GM13977 (cell line): ENCODE measurements at regions not wholly inside any gene's neighbourhood (a gene's known extent, or its start where the extent isn't known, plus 50 kb on each side); places are given as distances from the start of the nearest gene placed in this dataset.

Source experiments
- DNase-seq: peaks from one replicate; pipeline ENCODE4 v3.0.0; 2012; ENCODE audit warnings: low spot score
- in situ Hi-C: fragments of 300-500 bp; cut with MboI; formaldehyde crosslinking; loops from one replicate; pipeline ENCODE4 v1.12.0; 2022; ENCODE audit warnings: low sequenced_read_pairs, low pct_unique_long_range_greater_than_20kb, mixed read lengths, inconsistent platforms; ENCODE audit not compliant: unreplicated experiment
- TF ChIP-seq, protein P1 (sequence below): IDR thresholded peaks from 2 replicates; pipeline ENCODE4 v1.5.1; 2012; ENCODE audit warnings: mild to moderate bottlenecking, control low read depth; ENCODE audit not compliant: insufficient read depth; ENCODE audit errors: extremely low read depth, missing control alignments

DNA sequence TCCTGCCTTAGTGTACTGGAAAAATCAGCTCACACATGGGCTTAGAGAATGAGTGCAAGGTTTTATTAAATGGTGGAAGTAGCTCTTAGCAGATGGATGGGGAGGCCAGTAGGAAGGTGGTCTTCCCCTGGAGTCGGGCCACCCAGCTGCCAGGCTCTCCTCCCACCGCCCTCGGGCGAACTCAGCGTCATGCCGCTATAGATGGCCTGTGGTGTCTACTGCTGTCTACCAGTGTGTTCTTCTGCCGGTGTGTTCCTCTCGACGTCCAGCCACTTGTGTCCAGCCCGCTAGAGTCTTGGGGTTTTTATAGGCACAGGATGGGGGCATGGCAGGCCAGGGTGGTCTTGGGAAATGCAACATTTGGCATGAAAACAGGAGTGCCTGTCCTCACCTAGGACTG lies 198.7 kb upstream of the NDST3 start:
- in situ Hi-C loops = no loop called here
- DNase-seq = no peak
- TF ChIP-seq, protein P1, sequence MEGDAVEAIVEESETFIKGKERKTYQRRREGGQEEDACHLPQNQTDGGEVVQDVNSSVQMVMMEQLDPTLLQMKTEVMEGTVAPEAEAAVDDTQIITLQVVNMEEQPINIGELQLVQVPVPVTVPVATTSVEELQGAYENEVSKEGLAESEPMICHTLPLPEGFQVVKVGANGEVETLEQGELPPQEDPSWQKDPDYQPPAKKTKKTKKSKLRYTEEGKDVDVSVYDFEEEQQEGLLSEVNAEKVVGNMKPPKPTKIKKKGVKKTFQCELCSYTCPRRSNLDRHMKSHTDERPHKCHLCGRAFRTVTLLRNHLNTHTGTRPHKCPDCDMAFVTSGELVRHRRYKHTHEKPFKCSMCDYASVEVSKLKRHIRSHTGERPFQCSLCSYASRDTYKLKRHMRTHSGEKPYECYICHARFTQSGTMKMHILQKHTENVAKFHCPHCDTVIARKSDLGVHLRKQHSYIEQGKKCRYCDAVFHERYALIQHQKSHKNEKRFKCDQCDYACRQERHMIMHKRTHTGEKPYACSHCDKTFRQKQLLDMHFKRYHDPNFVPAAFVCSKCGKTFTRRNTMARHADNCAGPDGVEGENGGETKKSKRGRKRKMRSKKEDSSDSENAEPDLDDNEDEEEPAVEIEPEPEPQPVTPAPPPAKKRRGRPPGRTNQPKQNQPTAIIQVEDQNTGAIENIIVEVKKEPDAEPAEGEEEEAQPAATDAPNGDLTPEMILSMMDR = no peak

DNA sequence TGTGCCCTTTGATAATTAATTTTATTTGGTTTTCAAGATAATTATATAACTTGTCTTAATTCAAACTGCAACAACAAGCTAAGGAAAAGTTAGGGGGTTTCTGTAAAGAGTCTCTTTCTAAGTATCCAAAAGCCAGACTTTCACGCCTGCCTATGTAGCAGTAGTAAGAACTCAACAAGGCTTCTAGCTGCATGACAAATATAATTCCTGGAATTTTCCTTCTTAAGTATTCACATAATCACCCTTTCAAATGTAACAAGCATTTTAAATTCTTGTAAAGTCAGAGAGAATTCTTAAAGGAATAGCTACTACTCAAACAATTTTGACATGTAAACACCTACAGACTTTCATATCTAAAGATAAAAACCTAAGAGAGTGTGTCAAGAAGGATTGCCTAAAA lies 189.7 kb upstream of the NDST3 start:
- in situ Hi-C loops = no loop called here
- TF ChIP-seq, protein P1 = no peak
- no peak for DNase-seq

DNA sequence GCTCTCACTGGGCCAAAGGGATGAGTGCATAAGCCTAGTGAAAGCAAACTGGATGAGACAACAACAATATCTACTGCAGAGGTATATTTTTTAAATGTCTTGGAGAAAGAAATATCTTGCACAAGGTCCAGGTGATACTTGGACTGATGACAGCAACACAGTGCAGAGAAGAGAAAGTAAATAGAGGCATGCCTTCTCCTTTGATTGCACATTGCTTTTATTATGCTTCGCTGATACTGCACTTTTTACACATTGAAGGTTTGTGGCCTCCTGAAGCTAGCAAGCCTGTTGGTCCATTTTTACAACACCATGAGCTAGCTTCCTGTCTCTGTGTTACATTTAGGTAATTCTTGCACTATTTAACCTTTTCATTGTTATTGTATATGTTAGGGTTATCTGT lies 189.0 kb upstream of the NDST3 start:
- no peak for DNase-seq
- TF ChIP-seq, protein P1 = no peak
- in situ Hi-C loops = no loop called here

DNA sequence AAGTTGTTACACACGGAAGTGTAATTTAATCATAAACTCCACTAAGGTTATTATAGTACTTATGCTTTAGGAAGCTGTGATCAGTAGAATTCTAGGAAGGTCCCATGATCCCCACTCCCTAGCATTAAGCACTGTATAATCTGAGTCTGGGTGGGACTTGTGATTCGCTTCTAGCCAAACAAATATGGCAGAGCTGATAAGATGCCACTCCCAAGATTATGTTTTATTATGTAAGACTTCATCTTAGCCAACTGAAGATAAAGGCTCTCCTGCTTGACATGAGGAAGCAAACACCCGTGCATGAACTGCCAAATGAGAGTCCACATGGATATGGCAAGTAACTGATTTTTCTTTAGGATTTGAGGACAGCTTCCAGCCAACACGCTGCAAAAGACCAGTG lies 186.4 kb upstream of the NDST3 start:
- TF ChIP-seq, protein P1 = no peak
- DNase-seq = no peak
- in situ Hi-C loops = no loop called here

DNA sequence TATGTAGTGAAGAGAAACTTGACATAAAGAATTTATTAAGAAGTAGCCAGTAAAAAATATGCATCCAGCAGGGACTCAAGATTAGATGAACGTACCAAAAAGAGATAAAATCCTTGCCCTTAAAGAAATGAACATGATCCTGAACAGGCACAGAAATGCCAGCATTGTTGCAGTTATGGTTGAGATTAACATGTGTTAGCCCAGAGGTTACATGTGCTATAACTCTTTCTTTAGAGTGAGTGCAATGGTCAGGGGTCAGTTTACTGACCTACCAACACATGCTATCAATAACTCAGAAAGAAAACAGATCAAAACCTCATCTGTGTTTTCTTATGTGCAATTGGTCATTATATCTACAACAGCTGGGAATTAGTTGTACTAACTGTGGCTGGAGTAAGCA lies 166.1 kb upstream of the NDST3 start:
- in situ Hi-C loops = no loop called here
- TF ChIP-seq, protein P1 = no peak
- no peak for DNase-seq

DNA sequence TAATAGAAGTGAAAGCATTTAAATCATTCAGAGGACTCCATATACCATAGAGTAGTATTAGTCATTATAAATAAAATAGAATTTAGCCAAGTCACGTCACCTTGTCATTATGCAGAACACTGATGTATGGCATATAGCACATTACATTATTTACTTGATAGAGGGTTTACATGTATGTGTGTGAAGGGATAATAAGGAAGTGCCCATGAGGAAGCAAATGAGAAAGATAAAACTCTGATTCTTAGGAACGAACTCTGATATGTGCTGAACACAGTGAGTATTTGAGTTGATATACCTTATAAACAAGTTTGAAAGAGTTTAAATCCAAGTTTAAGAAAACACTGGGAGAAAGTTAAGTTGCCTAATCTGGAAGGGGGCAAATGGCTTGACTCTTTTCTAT lies 160.5 kb upstream of the NDST3 start:
- in situ Hi-C loops = no loop called here
- TF ChIP-seq, protein P1 = no peak
- no peak for DNase-seq

DNA sequence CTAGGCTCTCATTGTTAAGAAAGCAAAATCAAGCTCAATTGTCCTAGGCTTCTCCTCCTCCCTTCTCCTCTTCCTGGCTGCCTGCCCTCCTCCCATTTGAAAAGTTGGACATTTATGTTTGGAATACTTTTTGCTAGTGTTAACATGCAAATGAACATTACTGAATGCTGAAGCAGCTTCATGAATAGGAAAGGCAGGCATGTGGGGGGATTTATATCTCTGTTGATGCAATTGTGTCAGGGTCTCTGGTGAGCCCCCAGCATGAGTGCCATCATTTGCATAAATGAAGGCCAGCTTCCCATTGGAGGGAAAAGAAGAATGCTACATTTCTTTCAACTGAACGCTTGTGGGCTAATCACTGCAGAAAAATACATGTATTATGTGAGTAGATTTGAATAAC lies 160.1 kb upstream of the NDST3 start:
- TF ChIP-seq, protein P1 = no peak
- in situ Hi-C loops = no loop called here
- DNase-seq = no peak
